IMR-90 (cell line): ENCODE measurements at regions not wholly inside any gene's neighbourhood (a gene's known extent, or its start where the extent isn't known, plus 50 kb on each side); places are given as distances from the start of the nearest gene placed in this dataset.

Experiments used
- ATAC-seq: fragments of 200-7000 bp; cut with Tn5 transposase; 2 replicates; pipeline ENCODE4 v1.9.1; 2020; ENCODE audit warnings: low read depth, mild to moderate bottlenecking, moderate library complexity
- BruUV-seq: library from RNA; stranded (reverse); fragments of 400-500 nt; replicated peaks from 2 replicates; lab custom pipeline; 2021; lab: Mats Ljungman, UMichigan
- CTCF ChIA-PET: fragments of 300-600 bp; formaldehyde crosslinking; extraction: SDS; loops from one replicate; lab custom pipeline; 2021; ENCODE audit warnings: antibody characterized with exemption; lab: Yijun Ruan, JAX
- POLR2A ChIA-PET: fragments of 300-600 bp; sonication (Branson Sonifier 250); formaldehyde crosslinking; loops from one replicate; lab custom pipeline; 2022; ENCODE audit warnings: antibody characterized with exemption; ENCODE audit not compliant: unreplicated experiment; lab: Charles Lee
- DNase-seq: peaks from one replicate; pipeline ENCODE4 v3.0.0; 2013
- H2AFZ ChIP-seq: replicated peaks from 2 replicates; pipeline ENCODE3; 2013; ENCODE audit warnings: low read length, mild to moderate bottlenecking; ENCODE audit not compliant: poor library complexity
- H2AK5ac ChIP-seq: 2 replicates; pipeline ENCODE4 v1.6.1; 2013; ENCODE audit warnings: low read depth, low read length, inconsistent platforms
- H2AK9ac ChIP-seq: replicated peaks from 2 replicates; pipeline ENCODE3; 2013; ENCODE audit warnings: mild to moderate bottlenecking, low read depth, low read length, moderate library complexity; ENCODE audit not compliant: poor library complexity
- H2BK120ac ChIP-seq: 2 replicates; pipeline ENCODE4 v1.6.1; 2013; ENCODE audit warnings: low read depth, low read length, inconsistent platforms
- H2BK15ac ChIP-seq: 3 replicates; pipeline ENCODE4 v1.6.1; 2013; ENCODE audit warnings: low read depth, low read length, inconsistent platforms
- H2BK20ac ChIP-seq: 2 replicates; pipeline ENCODE4 v1.6.1; 2013; ENCODE audit warnings: low read depth, mild to moderate bottlenecking, inconsistent platforms, low read length, moderate library complexity
- H2BK5ac ChIP-seq: 2 replicates; pipeline ENCODE4 v1.6.1; 2013; ENCODE audit warnings: mild to moderate bottlenecking, low read depth, low read length, inconsistent platforms; ENCODE audit not compliant: poor library complexity, severe bottlenecking
- H3K14ac ChIP-seq: replicated peaks from 2 replicates; pipeline ENCODE4 v1.6.1; 2013; ENCODE audit warnings: low read depth, low read length, inconsistent platforms
- H3K18ac ChIP-seq: 2 replicates; pipeline ENCODE4 v1.6.1; 2013; ENCODE audit warnings: low read depth, low read length, control low read depth
- H3K23ac ChIP-seq: 2 replicates; pipeline ENCODE4 v1.6.1; 2013; ENCODE audit warnings: low read depth, low read length, inconsistent platforms
- H3K27ac ChIP-seq: 2 replicates; pipeline ENCODE4 v1.5.1; 2013; ENCODE audit warnings: mild to moderate bottlenecking, control low read depth, low read length; ENCODE audit not compliant: insufficient read depth
- H3K27me3 ChIP-seq: 2 replicates; pipeline ENCODE4 v1.6.1; 2013; ENCODE audit warnings: low read length; ENCODE audit not compliant: control insufficient read depth, insufficient read depth
- H3K36me3 ChIP-seq: 2 replicates; pipeline ENCODE4 v1.6.1; 2013; ENCODE audit warnings: low read length, mixed read lengths; ENCODE audit not compliant: control insufficient read depth, insufficient read depth
- H3K4ac ChIP-seq: 2 replicates; pipeline ENCODE4 v1.6.1; 2013; ENCODE audit warnings: low read depth, low read length, inconsistent platforms
- H3K4me1 ChIP-seq: 2 replicates; pipeline ENCODE4 v1.6.1; 2013; ENCODE audit warnings: low read length, mixed read lengths; ENCODE audit not compliant: control insufficient read depth, insufficient read depth
- H3K4me2 ChIP-seq: 2 replicates; pipeline ENCODE4 v1.6.1; 2013; ENCODE audit warnings: low read depth, mild to moderate bottlenecking, control low read depth, low read length, moderate library complexity
- H3K4me3 ChIP-seq: 2 replicates; pipeline ENCODE4 v1.5.1; 2013; ENCODE audit warnings: low read depth, mild to moderate bottlenecking, control low read depth, low read length, moderate library complexity; ENCODE audit not compliant: insufficient read depth
- H3K56ac ChIP-seq: 2 replicates; pipeline ENCODE4 v1.6.1; 2013; ENCODE audit warnings: low read length, inconsistent platforms; ENCODE audit not compliant: insufficient read depth; ENCODE audit errors: extremely low read depth
- H3K79me1 ChIP-seq, 2 experiments: 2 replicates each; pipeline ENCODE4 v1.6.1; 2013; ENCODE audit warnings: low read length in 2 of 2, inconsistent platforms in 1 of 2, low read depth in 1 of 2
- H3K9ac ChIP-seq: 2 replicates; pipeline ENCODE4 v1.6.1; 2013; ENCODE audit warnings: low read depth, low read length, control low read depth
- H3K9me1 ChIP-seq: 2 replicates; pipeline ENCODE4 v1.6.1; 2013; ENCODE audit warnings: low read length, inconsistent platforms; ENCODE audit not compliant: insufficient read depth
- H3K9me3 ChIP-seq: 2 replicates; pipeline ENCODE4 v1.6.1; 2013; ENCODE audit warnings: low read length; ENCODE audit not compliant: control insufficient read depth, insufficient read depth
- H4K20me1 ChIP-seq: 2 replicates; pipeline ENCODE4 v1.6.1; 2013; ENCODE audit warnings: low read length, inconsistent platforms; ENCODE audit not compliant: insufficient read depth
- H4K5ac ChIP-seq: 2 replicates; pipeline ENCODE4 v1.6.1; 2013; ENCODE audit warnings: mild to moderate bottlenecking, low read depth, low read length, control low read depth
- H4K8ac ChIP-seq, 2 experiments: 2 replicates each; pipeline ENCODE4 v1.6.1; 2013; ENCODE audit warnings: low read depth in 2 of 2, low read length in 2 of 2, control low read depth in 1 of 2, inconsistent platforms in 1 of 2
- H4K91ac ChIP-seq: 2 replicates; pipeline ENCODE4 v1.6.1; 2013; ENCODE audit warnings: low read depth, low read length, inconsistent platforms; ENCODE audit not compliant: insufficient read depth
- ELK1 ChIP-seq: fragments of 150-350 bp; IDR thresholded peaks from 2 replicates; pipeline ENCODE4 v1.6.1; 2016; ENCODE audit warnings: low read depth, mild to moderate bottlenecking, low read length, moderate library complexity, borderline replicate concordance
- FOS ChIP-seq: fragments of 150-350 bp; IDR thresholded peaks from 2 replicates; pipeline ENCODE4 v1.6.1; 2016; ENCODE audit warnings: low read depth, low read length
- SMC3 ChIP-seq: fragments of 150-350 bp; IDR thresholded peaks from 2 replicates; pipeline ENCODE4 v1.6.1; 2016; ENCODE audit warnings: low read depth, mild to moderate bottlenecking, antibody characterized with exemption, low read length, moderate library complexity
- WGBS, 2 experiments: methylation state at CpG; one replicate each; pipeline versions ENCODE4 v1.1.5 to v1.1.7; 2013; ENCODE audit warnings: missing lambda C conversion rate in 2 of 2; ENCODE audit not compliant: insufficient read length in 1 of 2; ENCODE audit errors: extremely low coverage in 2 of 2; 5-methylcytosine and 5-hydroxymethylcytosine counted together
- dilution Hi-C: fragments of 300-500 bp; cut with HindIII; formaldehyde crosslinking; loops from one replicate; pipeline ENCODE4 v1.14.3; 2018; ENCODE audit warnings: low sequenced_read_pairs; ENCODE audit not compliant: unreplicated experiment
- in situ Hi-C: fragments of 300-500 bp; cut with MboI; formaldehyde crosslinking; loops from 3 replicates; pipeline ENCODE4 v1.14.3; 2019; ENCODE audit warnings: low sequenced_read_pairs, inconsistent platforms, mixed read lengths
- intact Hi-C: fragments of 100-400 bp; cut with micrococcal nuclease; formaldehyde crosslinking; loops from 2 replicates; pipeline ENCODE4 v1.10.0; 2022
- TF ChIP-seq, protein P1 (sequence below): fragments of 150-350 bp; IDR thresholded peaks from 2 replicates; pipeline ENCODE4 v1.6.1; 2017; ENCODE audit warnings: mild to moderate bottlenecking, antibody characterized with exemption, low read length, low read depth

GRCh38 chr14:34179727-34180126 lies 228.9 kb upstream of the EGLN3 start:
- TF ChIP-seq, protein P1, sequence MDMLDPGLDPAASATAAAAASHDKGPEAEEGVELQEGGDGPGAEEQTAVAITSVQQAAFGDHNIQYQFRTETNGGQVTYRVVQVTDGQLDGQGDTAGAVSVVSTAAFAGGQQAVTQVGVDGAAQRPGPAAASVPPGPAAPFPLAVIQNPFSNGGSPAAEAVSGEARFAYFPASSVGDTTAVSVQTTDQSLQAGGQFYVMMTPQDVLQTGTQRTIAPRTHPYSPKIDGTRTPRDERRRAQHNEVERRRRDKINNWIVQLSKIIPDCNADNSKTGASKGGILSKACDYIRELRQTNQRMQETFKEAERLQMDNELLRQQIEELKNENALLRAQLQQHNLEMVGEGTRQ: no peak
- no peak for TF ChIP-seq FOS
- TF ChIP-seq SMC3: no peak
- TF ChIP-seq ELK1: no peak
- no peak overlapping the region for H2BK15ac ChIP-seq
- no peaks in the 10 kb centered on the region for H3K4me1 ChIP-seq
- no peak overlapping the region for H3K9ac ChIP-seq
- no peak overlapping the region for H4K5ac ChIP-seq
- H2BK120ac ChIP-seq: no peak overlapping the region
- H3K14ac ChIP-seq: no peak overlapping the region
- no CpG with 5 or more reads among the region's 1 CpG for WGBS, 2 experiments
- DNase-seq (no peak), ATAC-seq (no peak)
- no peaks in the 10 kb centered on the region for H3K36me3 ChIP-seq
- no peak overlapping the region for H3K23ac ChIP-seq
- H3K18ac ChIP-seq: no peak overlapping the region
- no peak overlapping the region for H3K4me2 ChIP-seq
- no peaks in the 10 kb centered on the region for H3K9me3 ChIP-seq
- no peak overlapping the region for H3K4me3 ChIP-seq
- ChIA-PET CTCF (interaction anchor here (0.6 kb wide), 1 partner anchor 555 kb away, joined by 3 read pairs; no protein-coding TSS in a partner anchor), POLR2A (no interaction called here)
- H4K91ac ChIP-seq: no peak overlapping the region
- no peak overlapping the region for H2AK9ac ChIP-seq
- no peak overlapping the region for H3K56ac ChIP-seq
- H2AK5ac ChIP-seq: no peak overlapping the region
- no peaks in the 10 kb centered on the region for H3K79me1 ChIP-seq
- no peak overlapping the region for H2BK20ac ChIP-seq
- dilution Hi-C loops (no loop called here), intact Hi-C loops (no loop called here), in situ Hi-C loops (no loop called here)
- H2BK5ac ChIP-seq: no peak overlapping the region
- H2AFZ ChIP-seq: no peak overlapping the region
- no peak overlapping the region for H3K4ac ChIP-seq
- H3K27me3 ChIP-seq: no peaks in the 10 kb centered on the region
- H4K20me1 ChIP-seq: no peaks in the 10 kb centered on the region
- H3K9me1 ChIP-seq: no peaks in the 10 kb centered on the region
- H4K8ac ChIP-seq: no peak overlapping the region
- no peak overlapping the region for H3K27ac ChIP-seq
- no TSS peak for BruUV-seq
